ENCODE measurements at regions not wholly inside any gene's neighbourhood (a gene's known extent, or its start where the extent isn't known, plus 50 kb on each side); places are given as distances from the start of the nearest gene placed in this dataset.

DNA sequence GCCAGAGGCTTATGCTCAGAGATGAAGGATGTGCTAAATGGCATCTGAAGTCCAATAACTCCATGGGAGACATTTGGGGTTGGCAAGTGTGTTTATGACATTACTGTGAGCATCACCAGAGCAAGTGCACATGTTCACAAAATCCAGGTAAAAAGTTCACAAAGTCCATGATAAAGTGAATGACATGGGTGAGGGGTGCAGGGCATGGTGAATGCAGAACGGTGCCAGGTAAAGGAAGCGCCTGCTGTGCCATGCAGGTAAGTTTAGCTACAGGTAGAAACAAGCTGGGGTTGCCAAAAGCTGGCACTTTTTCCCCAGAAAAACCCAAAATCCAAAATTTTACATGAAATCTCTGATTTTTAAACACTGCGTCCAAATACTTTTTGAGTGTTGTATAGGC is 268.2 kb downstream of the ABHD5 start:
- TF ChIP-seq EP300 (IDR thresholded peaks at IDR 0.05), result no peak
- TF ChIP-seq, protein P1, sequence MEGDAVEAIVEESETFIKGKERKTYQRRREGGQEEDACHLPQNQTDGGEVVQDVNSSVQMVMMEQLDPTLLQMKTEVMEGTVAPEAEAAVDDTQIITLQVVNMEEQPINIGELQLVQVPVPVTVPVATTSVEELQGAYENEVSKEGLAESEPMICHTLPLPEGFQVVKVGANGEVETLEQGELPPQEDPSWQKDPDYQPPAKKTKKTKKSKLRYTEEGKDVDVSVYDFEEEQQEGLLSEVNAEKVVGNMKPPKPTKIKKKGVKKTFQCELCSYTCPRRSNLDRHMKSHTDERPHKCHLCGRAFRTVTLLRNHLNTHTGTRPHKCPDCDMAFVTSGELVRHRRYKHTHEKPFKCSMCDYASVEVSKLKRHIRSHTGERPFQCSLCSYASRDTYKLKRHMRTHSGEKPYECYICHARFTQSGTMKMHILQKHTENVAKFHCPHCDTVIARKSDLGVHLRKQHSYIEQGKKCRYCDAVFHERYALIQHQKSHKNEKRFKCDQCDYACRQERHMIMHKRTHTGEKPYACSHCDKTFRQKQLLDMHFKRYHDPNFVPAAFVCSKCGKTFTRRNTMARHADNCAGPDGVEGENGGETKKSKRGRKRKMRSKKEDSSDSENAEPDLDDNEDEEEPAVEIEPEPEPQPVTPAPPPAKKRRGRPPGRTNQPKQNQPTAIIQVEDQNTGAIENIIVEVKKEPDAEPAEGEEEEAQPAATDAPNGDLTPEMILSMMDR (IDR thresholded peaks at IDR 0.05), result no peak
- no peak for TF ChIP-seq POLR2AphosphoS5 (IDR thresholded peaks at IDR 0.05)
- no peak for TF ChIP-seq POLR2A (IDR thresholded peaks at IDR 0.05)
- Histone ChIP-seq H3K27ac (no peak overlapping the region), H3K9me3 (no peaks in the 10 kb centered on the region), H3K4me1 (peaks cover 0 to 3% (median 0%) of the 10 kb centered on the region in 3 donors), H3K27me3 (peaks cover 24% of the 10 kb centered on the region), H3K36me3 (no peaks in the 10 kb centered on the region), H3K4me3 (no peak overlapping the region)
- no peak for ATAC-seq
- 92 to 94% methylated on average over 3 of the region's 3 CpGs for WGBS, 2 donors (ENCODE audit: low coverage in 1 of 2)

DNA sequence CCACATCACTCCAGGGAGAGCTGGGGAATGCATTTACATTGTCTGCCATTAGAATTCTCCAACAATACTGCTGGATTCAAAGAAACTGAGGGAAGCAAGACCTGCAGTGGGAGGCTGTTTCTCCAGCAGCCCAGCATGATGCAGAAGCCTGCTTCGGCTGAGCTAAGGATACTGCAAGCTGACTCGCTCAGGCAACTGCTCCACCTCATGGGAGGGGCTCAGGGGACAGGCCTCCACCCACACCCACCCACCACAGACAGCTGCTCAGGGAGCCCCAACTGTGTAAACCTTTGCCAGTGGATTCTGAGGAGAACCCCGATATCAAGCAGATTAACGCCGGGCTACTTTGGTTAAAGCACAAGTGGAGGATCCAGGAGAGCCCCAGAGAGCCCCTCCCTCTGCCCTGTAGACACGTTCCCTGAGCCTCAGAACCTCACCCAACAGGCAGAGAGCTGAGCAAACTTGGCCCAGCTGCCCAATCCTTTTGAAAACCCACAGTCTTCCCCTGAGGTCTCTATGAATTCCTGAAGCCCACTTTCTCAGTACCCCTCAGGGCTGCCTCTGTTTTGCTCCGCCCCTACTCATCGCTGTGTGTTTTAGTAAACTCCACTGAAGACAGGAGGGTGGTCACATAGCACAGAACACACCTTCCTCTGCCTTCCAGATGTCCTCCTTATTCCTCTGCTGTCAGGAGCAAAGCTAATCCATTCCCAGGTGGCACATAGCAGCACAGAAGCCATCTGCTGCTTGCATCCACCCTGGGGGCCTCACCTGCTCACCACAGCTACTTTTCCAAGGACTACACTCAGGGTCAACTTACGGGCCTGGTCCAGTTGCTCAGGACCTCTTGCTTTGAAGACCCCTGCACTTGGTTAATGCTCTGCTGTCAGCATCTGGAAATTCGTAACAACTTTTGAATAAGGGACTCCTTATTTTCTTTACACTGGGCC is 269.0 kb downstream of the ABHD5 start:
- H3K27ac ChIP-seq, result no peak overlapping the region
- ATAC-seq, result no peak
- H3K4me3 ChIP-seq, result no peak overlapping the region
- no peaks in the 10 kb centered on the region for H3K9me3 ChIP-seq
- no peaks in the 10 kb centered on the region for H3K36me3 ChIP-seq
- TF ChIP-seq, protein P1 (IDR thresholded peaks at IDR 0.05), result no peak
- TF ChIP-seq EP300 (IDR thresholded peaks at IDR 0.05) (no peak), POLR2A (IDR thresholded peaks at IDR 0.05) (no peak), POLR2AphosphoS5 (IDR thresholded peaks at IDR 0.05) (no peak)
- 40 to 54% methylated on average over 1 to 7 of the region's 10 CpGs for WGBS, 2 donors (ENCODE audit: low coverage in 1 of 2)
- H3K4me1 ChIP-seq, result no peaks in the 10 kb centered on the region
- H3K27me3 ChIP-seq, result peaks cover 24% of the 10 kb centered on the region

- Histone ChIP-seq H3K4me1 (no peaks in the 10 kb centered on the region), H3K27me3 (peaks cover 24% of the 10 kb centered on the region), H3K36me3 (no peaks in the 10 kb centered on the region), H3K9me3 (no peaks in the 10 kb centered on the region), H3K27ac (no peak overlapping the region), H3K4me3 (no peak overlapping the region)
- TF ChIP-seq POLR2A (IDR thresholded peaks at IDR 0.05) (no peak), POLR2AphosphoS5 (IDR thresholded peaks at IDR 0.05) (no peak), EP300 (IDR thresholded peaks at IDR 0.05) (no peak)
- TF ChIP-seq, protein P1 (IDR thresholded peaks at IDR 0.05), result no peak
- WGBS, 2 donors (ENCODE audit: low coverage in 1 of 2), result 16 to 42% methylated on average over 3 of the region's 3 CpGs
- ATAC-seq, result no peak
These were observed 269.7 kb downstream of the ABHD5 start for GRCh38 chr3:43960448-43960840.

- TF ChIP-seq POLR2A (IDR thresholded peaks at IDR 0.05) (no peak), POLR2AphosphoS5 (IDR thresholded peaks at IDR 0.05) (no peak), EP300 (IDR thresholded peaks at IDR 0.05) (no peak)
- TF ChIP-seq, protein P1 (IDR thresholded peaks at IDR 0.05), result no peak
- Histone ChIP-seq H3K4me1 (no peaks in the 10 kb centered on the region), H3K27me3 (peaks cover 26% of the 10 kb centered on the region), H3K9me3 (no peaks in the 10 kb centered on the region), H3K36me3 (no peaks in the 10 kb centered on the region), H3K27ac (no peak overlapping the region), H3K4me3 (no peak overlapping the region)
- WGBS, 2 donors (ENCODE audit: low coverage in 1 of 2), result 94% methylated on average over 2 of the region's 2 CpGs; no CpG with 5 or more reads in 1 of the 2 donors
- ATAC-seq, result no peak
These were observed 271.3 kb downstream of the ABHD5 start for GRCh38 chr3:43962043-43962442.

- Histone ChIP-seq H3K4me3 (no peak overlapping the region), H3K4me1 (no peaks in the 10 kb centered on the region), H3K27me3 (peaks cover 30% of the 10 kb centered on the region), H3K9me3 (no peaks in the 10 kb centered on the region), H3K36me3 (no peaks in the 10 kb centered on the region), H3K27ac (no peak overlapping the region)
- ATAC-seq, result no peak
- 62 to 94% methylated on average over 3 to 5 of the region's 5 CpGs for WGBS, 2 donors (ENCODE audit: low coverage in 1 of 2)
- no peak for TF ChIP-seq EP300 (IDR thresholded peaks at IDR 0.05)
- no peak for TF ChIP-seq POLR2AphosphoS5 (IDR thresholded peaks at IDR 0.05)
- no peak for TF ChIP-seq POLR2A (IDR thresholded peaks at IDR 0.05)
- TF ChIP-seq, protein P1 (IDR thresholded peaks at IDR 0.05), result no peak
These were observed 272.5 kb downstream of the ABHD5 start for GRCh38 chr3:43963208-43963607.

All from gastroesophageal sphincter (tissue), 4 donors.